Heart left ventricle (tissue), 16 donors: ENCODE measurements at regions not wholly inside any gene's neighbourhood (a gene's known extent, or its start where the extent isn't known, plus 50 kb on each side); places are given as distances from the start of the nearest gene placed in this dataset.

Experiments
- ATAC-seq, 4 donors: fragments of 200-7000 bp; cut with Tn5 transposase; one replicate each; pipeline ENCODE4 v1.9.1; 2020 to 2022; ENCODE audit warnings: moderate library complexity in 4 of 4, mild to moderate bottlenecking in 3 of 4, moderate number of reproducible peaks in 1 of 4
- DNase-seq, 5 donors: peaks; one replicate each; pipeline ENCODE4 v3.0.0-alpha.2; 2020
- H3K27ac ChIP-seq, 12 donors: fragments of 200-600 bp; sonication (generic) in 4 of 12; one replicate each; pipeline versions ENCODE4 v1.5.0 to v1.8.0; 2016 to 2022; ENCODE audit warnings: mild to moderate bottlenecking in 2 of 12
- H3K27me3 ChIP-seq, 9 donors: fragments of 200-600 bp; sonication (generic) in 2 of 9; one replicate each; pipeline versions ENCODE4 v1.5.1 to v1.8.0; 2016 to 2022; ENCODE audit warnings: mild to moderate bottlenecking in 3 of 9
- H3K36me3 ChIP-seq, 9 donors: fragments of 200-600 bp; sonication (generic) in 2 of 9; one replicate each; pipeline versions ENCODE4 v1.5.0 to v1.8.0; 2018 to 2022; ENCODE audit warnings: mild to moderate bottlenecking in 2 of 9
- H3K4me1 ChIP-seq, 12 donors: fragments of 200-600 bp; sonication (generic) in 4 of 12; one replicate each; pipeline versions ENCODE4 v1.5.0 to v1.8.0; 2016 to 2022; ENCODE audit warnings: mild to moderate bottlenecking in 3 of 12
- H3K4me3 ChIP-seq, 12 donors: fragments of 200-600 bp; sonication (generic) in 4 of 12; one replicate each; pipeline versions ENCODE4 v1.5.0 to v1.8.0; 2017 to 2022; ENCODE audit warnings: mild to moderate bottlenecking in 9 of 12, moderate library complexity in 4 of 12
- H3K9me3 ChIP-seq, 12 donors: fragments of 200-600 bp; sonication (generic) in 4 of 12; one replicate each; pipeline versions ENCODE4 v1.5.0 to v1.8.0; 2016 to 2022; ENCODE audit warnings: mild to moderate bottlenecking in 1 of 12
- CTCF ChIP-seq, 12 donors: fragments of 200-600 bp; sonication (generic) in 4 of 12; IDR thresholded peaks; one replicate each; pipeline versions ENCODE4 v1.5.0 to v1.8.0; 2018 to 2022; ENCODE audit warnings: antibody characterized with exemption in 12 of 12, mild to moderate bottlenecking in 5 of 12
- POLR2A ChIP-seq, 2 donors: fragments of 450-650 bp; IDR thresholded peaks; one replicate each; pipeline ENCODE4 v1.6.1; 2017; ENCODE audit warnings: antibody characterized with exemption in 2 of 2, mild to moderate bottlenecking in 2 of 2, moderate library complexity in 2 of 2
- WGBS, 4 donors: extraction: QIAGEN DNeasy Blood & Tissue Kit in 2 of 4; methylation state at CpG; one replicate each; pipeline versions ENCODE4 v1.1.5 to v1.1.7; 2013 to 2018; 5-methylcytosine and 5-hydroxymethylcytosine counted together
- intact Hi-C, 10 donors: fragments of 100-400 bp; cut with DNase I; formaldehyde crosslinking; loops; one replicate each; pipeline versions ENCODE4 v1.11.1 to v1.14.2; 2022
- donor health status: ischemic (EF 13 %, LVEDD 7.1; RV severe dilation, severe dysfunction).
- donor health status: healthy with polysubstance abuse.
- donor health status: DM: no; HTN: yes; CAD: no.
- donor health status: DM: no; HTN: no; CAD: no.
- donor health status: ischemic (EF 25% LVEDD 6.9; RV normal size, moderate dysfunction).
- donor health status: ischemic (EF 25% LVEDD 5.7; RV mildly dilated, moderate dysfunction).
- donor health status: healthy.
- donor health status: DM: yes; HTN: yes; CAD: no.
- donor health status: ischemic (EF 35%, LVEDD 5.7; RV mildly dilated, moderate dysfunction).
- donor health status: nonischemic (EF 11% LVEDD 7.7; RV severe dilation, severe dysfunction).
- donor health status: DM: yes; HTN: yes; CAD: no.
- donor health status: PGD.
- donor health status: ischemic (EF 29% LVEDD 5.4; RV normal size, mild dysfunction).
- donor health status: nonischemic (EF 23%, LVEDD 6.1; RV moderate dilation, normal function).

GRCh38 chr16:60558936-60559335 is 1477.3 kb downstream of the CDH8 start:
- H3K4me3 ChIP-seq, result no peak overlapping the region
- TF ChIP-seq POLR2A (IDR thresholded peaks at IDR 0.05), result no peak
- 50 to 78% (median 61%) methylated on average over 1 of the region's 1 CpG for WGBS, 4 donors
- H3K36me3 ChIP-seq, result no peaks in the 10 kb centered on the region
- no peaks in the 10 kb centered on the region for H3K27me3 ChIP-seq
- intact Hi-C loops, result no loop called here
- no peak for DNase-seq
- H3K9me3 ChIP-seq, result no peaks in the 10 kb centered on the region
- no peaks in the 10 kb centered on the region for H3K4me1 ChIP-seq
- no peak for ATAC-seq
- H3K27ac ChIP-seq, result no peak overlapping the region

- ATAC-seq (no peak), DNase-seq (no peak)
- no peak overlapping the region for H3K27ac ChIP-seq
- 62 to 78% (median 72%) methylated on average over 3 of the region's 3 CpGs for WGBS, 4 donors
- H3K4me1 ChIP-seq, result no peaks in the 10 kb centered on the region
- intact Hi-C loops, result no loop called here
- H3K36me3 ChIP-seq, result no peaks in the 10 kb centered on the region
- no peaks in the 10 kb centered on the region for H3K9me3 ChIP-seq
- no peak overlapping the region for H3K4me3 ChIP-seq
- no peaks in the 10 kb centered on the region for H3K27me3 ChIP-seq
- TF ChIP-seq CTCF (IDR thresholded peaks at IDR 0.05), result no peak
- TF ChIP-seq POLR2A (IDR thresholded peaks at IDR 0.05), result no peak
Observed at GRCh38 chr16:60553090-60553757, 1483.0 kb downstream of the CDH8 start.

GRCh38 chr16:60541535-60541934 is 1494.7 kb downstream of the CDH8 start:
- 52 to 75% (median 54%) methylated on average over 1 of the region's 1 CpG for WGBS, 4 donors
- Histone ChIP-seq H3K9me3 (peaks cover 0 to 15% (median 0%) of the 10 kb centered on the region in 12 donors), H3K27ac (no peak overlapping the region), H3K4me1 (no peaks in the 10 kb centered on the region), H3K36me3 (no peaks in the 10 kb centered on the region), H3K4me3 (no peak overlapping the region), H3K27me3 (no peaks in the 10 kb centered on the region)
- intact Hi-C loops, result no loop called here
- TF ChIP-seq CTCF (IDR thresholded peaks at IDR 0.05) (no peak), POLR2A (IDR thresholded peaks at IDR 0.05) (no peak)
- no peak for DNase-seq
- ATAC-seq, result no peak

- DNase-seq (no peak), ATAC-seq (no peak)
- WGBS, 4 donors, result 77 to 85% (median 80%) methylated on average over 3 of the region's 3 CpGs
- TF ChIP-seq CTCF (IDR thresholded peaks at IDR 0.05) (no peak), POLR2A (IDR thresholded peaks at IDR 0.05) (no peak)
- Histone ChIP-seq H3K4me1 (no peaks in the 10 kb centered on the region), H3K27ac (no peak overlapping the region), H3K36me3 (no peaks in the 10 kb centered on the region), H3K9me3 (peaks cover 0 to 8% (median 0%) of the 10 kb centered on the region in 12 donors), H3K27me3 (no peaks in the 10 kb centered on the region), H3K4me3 (no peak overlapping the region)
- intact Hi-C loops, result no loop called here
Observed at GRCh38 chr16:60510941-60511340, 1525.3 kb downstream of the CDH8 start.

- no peak overlapping the region for H3K4me3 ChIP-seq
- no peaks in the 10 kb centered on the region for H3K27me3 ChIP-seq
- no peaks in the 10 kb centered on the region for H3K4me1 ChIP-seq
- intact Hi-C loops, result no loop called here
- ATAC-seq, result no peak
- TF ChIP-seq CTCF (IDR thresholded peaks at IDR 0.05) (no peak), POLR2A (IDR thresholded peaks at IDR 0.05) (no peak)
- DNase-seq, result no peak
- WGBS, 4 donors, result 74 to 84% (median 79%) methylated on average over 1 of the region's 1 CpG
- H3K27ac ChIP-seq, result no peak overlapping the region
- no peaks in the 10 kb centered on the region for H3K36me3 ChIP-seq
- H3K9me3 ChIP-seq, result peaks cover 0 to 4% (median 0%) of the 10 kb centered on the region in 12 donors
Observed at GRCh38 chr16:60510208-60510607, 1526.0 kb downstream of the CDH8 start.
